MM.1S (cell line): ENCODE measurements at regions not wholly inside any gene's neighbourhood (a gene's known extent, or its start where the extent isn't known, plus 50 kb on each side); places are given as distances from the start of the nearest gene placed in this dataset.

ENCODE experiments used
- DNase-seq: peaks from one replicate; pipeline ENCODE4 v3.0.0-alpha.2; 2015
- H2AFZ ChIP-seq: fragments of 300-600 bp; sonication (generic); 2 replicates; pipeline ENCODE4 v1.6.0; 2016; ENCODE audit warnings: antibody characterized with exemption, low read length
- H3F3A ChIP-seq: fragments of 300-600 bp; sonication (generic); 2 replicates; pipeline ENCODE4 v1.6.1; 2016; ENCODE audit warnings: mild to moderate bottlenecking, antibody characterized with exemption, low read length, moderate library complexity, mixed read lengths; ENCODE audit not compliant: insufficient read depth
- H3K27ac ChIP-seq: fragments of 300-600 bp; sonication (generic); 2 replicates; pipeline ENCODE4 v1.5.1; 2016; ENCODE audit warnings: mild to moderate bottlenecking, low read length
- H3K27me3 ChIP-seq: fragments of 300-600 bp; sonication (generic); replicated peaks from 2 replicates; pipeline ENCODE4 v1.6.0; 2016; ENCODE audit warnings: low read length; ENCODE audit not compliant: insufficient read depth
- H3K36me3 ChIP-seq: fragments of 300-600 bp; sonication (generic); replicated peaks from 2 replicates; pipeline ENCODE4 v1.6.1; 2016; ENCODE audit warnings: mild to moderate bottlenecking, low read length, mixed read lengths; ENCODE audit not compliant: insufficient read depth
- H3K4me1 ChIP-seq: fragments of 300-600 bp; sonication (generic); 2 replicates; pipeline ENCODE4 v1.6.1; 2016; ENCODE audit warnings: low read length, mixed read lengths
- H3K4me2 ChIP-seq: fragments of 300-600 bp; sonication (generic); 2 replicates; pipeline ENCODE4 v1.6.0; 2016; ENCODE audit warnings: low read depth, low read length
- H3K4me3 ChIP-seq: fragments of 300-600 bp; sonication (generic); 2 replicates; pipeline ENCODE4 v1.5.1; 2016; ENCODE audit warnings: low read length, mixed read lengths
- H3K79me2 ChIP-seq: fragments of 300-600 bp; sonication (generic); 2 replicates; pipeline ENCODE4 v1.6.1; 2016; ENCODE audit warnings: mixed run types, low read length, mixed read lengths
- H3K9ac ChIP-seq: fragments of 300-600 bp; sonication (generic); 2 replicates; pipeline ENCODE4 v1.6.1; 2016; ENCODE audit warnings: low read length, mixed read lengths
- H3K9me2 ChIP-seq: fragments of 300-600 bp; sonication (generic); replicated peaks from 2 replicates; pipeline ENCODE4 v1.6.1; 2016; ENCODE audit warnings: mild to moderate bottlenecking, low read length, mixed read lengths; ENCODE audit not compliant: insufficient read depth
- H3K9me3 ChIP-seq: fragments of 300-600 bp; sonication (generic); replicated peaks from 2 replicates; pipeline ENCODE4 v1.6.1; 2016; ENCODE audit warnings: mild to moderate bottlenecking, low read length, mixed read lengths; ENCODE audit not compliant: insufficient read depth
- H4K20me1 ChIP-seq: fragments of 300-600 bp; sonication (generic); 2 replicates; pipeline ENCODE4 v1.6.1; 2016; ENCODE audit warnings: mild to moderate bottlenecking, low read length, moderate library complexity, mixed read lengths; ENCODE audit not compliant: insufficient read depth
- EZH2 ChIP-seq: fragments of 300-600 bp; sonication (generic); optimal IDR thresholded peaks from 2 replicates; pipeline ENCODE3; 2017; ENCODE audit warnings: low read depth, mild to moderate bottlenecking, antibody characterized with exemption, low read length, mixed read lengths
- EZH2phosphoT487 ChIP-seq: fragments of 300-600 bp; sonication (generic); IDR thresholded peaks from 2 replicates; pipeline ENCODE4 v1.6.1; 2018; ENCODE audit warnings: antibody characterized with exemption, low read length
- TF ChIP-seq, protein P1 (sequence below): fragments of 300-600 bp; sonication (generic); IDR thresholded peaks from 2 replicates; pipeline ENCODE4 v1.5.1; 2016; ENCODE audit warnings: antibody characterized with exemption, low read length, mixed read lengths

DNA sequence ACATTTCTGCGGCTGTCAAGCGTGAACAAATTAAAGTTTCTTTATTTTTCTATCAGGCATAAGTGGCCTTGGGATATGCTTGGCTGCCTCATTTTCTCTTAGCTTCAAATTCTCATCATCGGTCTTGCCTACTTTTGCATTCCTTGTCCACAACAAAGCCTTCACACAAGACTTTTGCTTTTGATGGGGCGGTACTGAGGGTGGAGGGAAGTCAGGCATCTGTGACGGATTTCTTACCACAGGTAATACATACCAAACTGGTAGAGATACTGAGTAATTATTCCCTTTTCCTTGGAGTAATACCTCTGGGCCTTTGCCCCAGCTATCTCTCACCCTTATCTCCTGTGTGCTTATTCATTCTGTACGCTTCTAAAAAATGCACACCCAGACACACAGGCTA is 468.3 kb upstream of the RGPD4 start:
- Histone ChIP-seq H3K27me3 (no peaks in the 10 kb centered on the region), H4K20me1 (no peaks in the 10 kb centered on the region), H3K27ac (no peak overlapping the region), H3K79me2 (no peaks in the 10 kb centered on the region), H3K4me3 (no peak overlapping the region), H2AFZ (no peak overlapping the region), H3K9ac (no peak overlapping the region), H3K4me1 (no peaks in the 10 kb centered on the region), H3K36me3 (no peaks in the 10 kb centered on the region), H3K4me2 (no peak overlapping the region), H3K9me3 (no peaks in the 10 kb centered on the region), H3F3A (no peaks in the 10 kb centered on the region), H3K9me2 (no peaks in the 10 kb centered on the region)
- no peak for DNase-seq
- TF ChIP-seq, protein P1, sequence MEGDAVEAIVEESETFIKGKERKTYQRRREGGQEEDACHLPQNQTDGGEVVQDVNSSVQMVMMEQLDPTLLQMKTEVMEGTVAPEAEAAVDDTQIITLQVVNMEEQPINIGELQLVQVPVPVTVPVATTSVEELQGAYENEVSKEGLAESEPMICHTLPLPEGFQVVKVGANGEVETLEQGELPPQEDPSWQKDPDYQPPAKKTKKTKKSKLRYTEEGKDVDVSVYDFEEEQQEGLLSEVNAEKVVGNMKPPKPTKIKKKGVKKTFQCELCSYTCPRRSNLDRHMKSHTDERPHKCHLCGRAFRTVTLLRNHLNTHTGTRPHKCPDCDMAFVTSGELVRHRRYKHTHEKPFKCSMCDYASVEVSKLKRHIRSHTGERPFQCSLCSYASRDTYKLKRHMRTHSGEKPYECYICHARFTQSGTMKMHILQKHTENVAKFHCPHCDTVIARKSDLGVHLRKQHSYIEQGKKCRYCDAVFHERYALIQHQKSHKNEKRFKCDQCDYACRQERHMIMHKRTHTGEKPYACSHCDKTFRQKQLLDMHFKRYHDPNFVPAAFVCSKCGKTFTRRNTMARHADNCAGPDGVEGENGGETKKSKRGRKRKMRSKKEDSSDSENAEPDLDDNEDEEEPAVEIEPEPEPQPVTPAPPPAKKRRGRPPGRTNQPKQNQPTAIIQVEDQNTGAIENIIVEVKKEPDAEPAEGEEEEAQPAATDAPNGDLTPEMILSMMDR: no peak
- TF ChIP-seq EZH2: no peak
- TF ChIP-seq EZH2phosphoT487: no peak

DNA sequence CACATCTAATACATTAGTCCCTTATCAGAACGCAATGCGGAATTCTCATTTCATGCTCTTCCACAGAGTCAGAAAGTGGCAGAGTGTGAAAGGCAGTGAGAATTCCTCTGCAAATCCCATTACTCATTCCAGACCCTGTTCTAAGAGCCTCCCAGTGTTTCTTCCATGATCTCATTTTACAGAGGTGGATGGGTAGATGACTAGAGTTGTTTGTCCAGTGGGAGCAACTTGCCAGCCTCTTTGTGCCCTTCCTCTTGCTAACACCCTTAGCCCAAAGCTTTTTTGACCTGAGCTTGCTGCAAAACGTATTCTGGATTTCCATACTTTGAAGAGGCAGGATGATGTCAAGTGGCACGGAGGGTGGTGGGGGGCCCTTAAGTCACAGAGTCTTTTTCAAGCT is 467.7 kb upstream of the RGPD4 start:
- Histone ChIP-seq H3K9me3 (no peaks in the 10 kb centered on the region), H3K4me2 (no peak overlapping the region), H3K79me2 (no peaks in the 10 kb centered on the region), H3K27ac (no peak overlapping the region), H3F3A (no peaks in the 10 kb centered on the region), H3K9me2 (no peaks in the 10 kb centered on the region), H2AFZ (no peak overlapping the region), H4K20me1 (no peaks in the 10 kb centered on the region), H3K4me3 (no peak overlapping the region), H3K27me3 (no peaks in the 10 kb centered on the region), H3K36me3 (no peaks in the 10 kb centered on the region), H3K4me1 (no peaks in the 10 kb centered on the region), H3K9ac (no peak overlapping the region)
- TF ChIP-seq EZH2phosphoT487 (no peak), EZH2 (no peak)
- TF ChIP-seq, protein P1: no peak
- no peak for DNase-seq

DNA sequence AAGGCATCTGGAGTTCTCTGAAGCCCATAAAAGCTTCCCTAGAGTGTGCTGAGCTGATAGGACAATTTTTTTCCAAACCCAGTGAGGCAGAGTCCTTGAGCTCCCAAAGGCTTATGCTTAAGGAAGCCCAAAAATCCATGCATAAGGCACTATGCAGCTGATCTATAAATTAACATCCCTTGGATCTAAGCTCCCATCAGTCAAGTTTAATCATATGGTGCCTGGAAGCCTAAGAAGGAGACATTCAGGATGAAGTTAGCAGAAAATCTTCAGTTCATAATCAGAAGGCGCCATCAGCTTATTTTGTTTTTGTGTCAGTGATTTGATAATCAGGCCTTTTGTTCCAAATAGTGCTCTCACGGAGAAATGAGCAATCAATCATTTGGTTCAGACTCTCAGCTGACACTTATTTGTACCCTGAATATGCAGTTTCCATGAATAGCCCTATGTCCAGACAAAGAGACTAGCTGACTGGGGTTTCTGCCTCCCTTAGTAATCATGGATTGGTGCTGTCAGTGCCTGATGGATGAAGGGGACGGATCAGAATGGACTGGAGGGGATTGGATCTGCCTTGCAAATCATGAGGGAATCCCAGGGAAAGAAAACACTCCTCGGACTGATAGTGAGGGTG is 464.8 kb upstream of the RGPD4 start:
- Histone ChIP-seq H3K9me2 (no peaks in the 10 kb centered on the region), H3F3A (no peaks in the 10 kb centered on the region), H2AFZ (no peak overlapping the region), H3K9me3 (no peaks in the 10 kb centered on the region), H3K27me3 (no peaks in the 10 kb centered on the region), H3K36me3 (no peaks in the 10 kb centered on the region), H4K20me1 (no peaks in the 10 kb centered on the region), H3K9ac (no peak overlapping the region), H3K4me3 (no peak overlapping the region), H3K4me1 (no peaks in the 10 kb centered on the region), H3K4me2 (no peak overlapping the region), H3K79me2 (no peaks in the 10 kb centered on the region), H3K27ac (no peak overlapping the region)
- TF ChIP-seq EZH2: no peak
- TF ChIP-seq, protein P1: no peak
- TF ChIP-seq EZH2phosphoT487: no peak
- no peak for DNase-seq
